ENCODE measurements at regions not wholly inside any gene's neighbourhood (a gene's known extent, or its start where the extent isn't known, plus 50 kb on each side); places are given as distances from the start of the nearest gene placed in this dataset.

DNA sequence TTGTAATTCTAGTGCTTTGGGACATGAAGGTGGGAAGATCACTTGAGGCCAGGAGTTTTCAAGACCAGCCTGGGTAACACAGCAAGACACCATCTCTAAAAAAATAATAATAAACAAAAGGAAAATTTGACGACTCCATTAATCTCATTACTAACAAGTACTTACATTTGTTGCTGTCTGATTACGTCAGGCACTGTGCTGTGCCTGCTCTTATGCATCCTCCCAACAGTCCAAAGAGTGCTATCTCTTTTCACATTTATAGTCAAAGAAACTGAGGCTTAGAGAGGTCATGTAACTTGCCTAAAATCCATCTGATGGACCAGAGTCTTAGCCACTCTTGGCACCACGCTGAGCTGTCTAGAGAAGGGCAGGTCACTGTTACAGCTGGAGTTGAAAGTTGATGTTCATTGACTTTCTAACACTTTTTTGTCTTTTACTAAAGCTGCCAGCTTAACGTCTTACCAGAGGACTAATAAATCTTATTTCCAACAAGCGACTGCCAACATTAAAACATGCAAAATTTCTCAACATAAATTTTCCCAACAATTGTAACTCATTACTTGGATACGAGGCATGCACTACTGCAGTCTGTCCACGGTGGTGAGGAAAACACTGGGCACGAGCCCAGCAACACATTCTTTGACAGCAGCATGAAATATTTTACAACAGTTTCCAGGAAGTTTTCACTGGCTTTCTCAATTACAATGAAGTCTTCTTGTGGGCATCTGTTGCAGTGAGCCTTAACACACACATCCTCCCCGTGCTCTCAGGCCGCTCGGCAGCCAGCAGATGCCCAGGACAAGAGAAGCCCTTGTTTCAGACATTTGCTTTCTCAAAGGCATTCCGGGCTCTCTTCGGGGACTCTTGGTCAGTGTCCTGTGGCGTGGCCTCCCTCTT lies 262.9 kb upstream of the PROX1 start:
- no peak for DNase-seq (ENCODE audit: low spot score)

DNA sequence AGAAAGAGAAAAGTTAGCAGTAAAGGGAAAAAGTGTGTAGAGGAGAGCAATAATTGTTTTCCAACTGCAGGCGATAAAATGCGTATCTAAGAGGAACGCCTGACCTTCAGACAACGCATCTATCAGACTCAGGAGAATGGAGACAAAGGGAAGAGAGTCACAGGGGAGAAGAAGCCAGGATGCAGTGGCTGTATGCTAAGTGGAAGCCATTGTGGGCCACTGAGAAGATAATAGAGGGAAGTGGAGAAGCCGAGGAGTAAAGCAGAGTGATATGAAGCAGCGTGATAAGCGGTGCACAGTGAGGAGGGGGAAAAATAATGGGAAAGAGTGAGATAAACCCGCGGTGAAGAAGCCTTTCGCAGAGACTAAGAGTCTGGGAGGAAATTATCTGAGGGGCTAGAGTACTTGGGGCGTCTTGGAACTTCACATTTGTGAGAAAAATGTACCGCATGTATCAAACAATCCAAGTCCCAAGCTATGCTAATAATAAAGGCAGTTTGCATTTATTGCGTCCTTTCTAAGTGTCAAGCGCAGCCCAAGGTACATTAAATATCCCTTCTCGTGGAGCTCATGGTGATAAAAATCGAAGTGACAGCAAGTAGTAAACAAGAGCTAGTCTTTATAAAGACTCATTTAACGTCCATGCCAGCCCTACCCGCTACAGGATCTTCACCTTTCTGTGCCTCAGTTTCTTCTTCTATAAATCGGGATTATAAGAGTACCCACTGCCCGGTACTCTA lies 259.8 kb upstream of the PROX1 start:
- no peak for DNase-seq (ENCODE audit: low spot score)

DNA sequence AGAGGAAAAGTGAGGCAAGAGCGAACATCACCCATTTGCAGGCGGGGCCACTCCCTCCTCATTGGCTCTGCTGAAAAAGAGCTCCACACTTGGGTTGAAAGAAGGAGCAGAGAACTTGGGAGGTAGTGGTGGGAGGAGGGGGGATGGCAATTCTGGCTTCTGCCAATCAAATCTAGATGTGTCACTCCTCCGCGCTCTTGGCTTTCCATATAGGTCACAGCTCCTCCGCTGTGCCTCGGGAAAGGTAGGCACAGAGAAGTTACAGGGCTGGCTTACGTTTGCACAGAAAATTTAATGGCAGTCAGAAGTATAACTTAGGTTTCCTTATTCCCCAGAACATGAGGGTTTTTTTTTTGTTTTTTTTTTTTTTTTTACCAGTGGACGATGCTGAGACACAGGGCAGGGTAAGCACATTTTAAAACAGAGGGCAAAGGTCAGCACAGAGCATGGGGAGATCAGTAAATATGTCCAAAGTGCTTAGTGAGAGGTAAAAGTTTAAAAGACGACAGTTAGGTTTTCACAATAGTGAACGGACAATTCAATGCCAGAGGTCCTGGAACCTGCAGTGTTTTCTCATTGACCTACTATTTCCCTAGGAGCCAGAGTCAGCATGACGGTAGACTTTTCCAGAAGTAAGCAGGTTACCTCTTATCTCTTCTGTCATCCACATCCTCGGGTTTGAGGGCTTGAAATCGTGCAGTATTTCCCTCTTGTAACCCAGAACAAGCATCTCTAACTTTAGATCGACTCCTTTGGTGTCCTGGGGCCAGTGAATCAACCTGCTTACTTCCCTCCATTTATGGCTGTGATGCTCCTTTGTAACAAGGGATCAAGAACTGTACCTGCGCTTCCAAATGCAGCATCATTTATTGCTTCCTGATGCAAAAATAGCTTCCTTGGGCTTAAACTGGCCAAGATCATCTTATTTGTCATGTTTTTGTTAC lies 258.9 kb upstream of the PROX1 start:
- peak; percentile 84 for DNase-seq (ENCODE audit: low spot score)

DNA sequence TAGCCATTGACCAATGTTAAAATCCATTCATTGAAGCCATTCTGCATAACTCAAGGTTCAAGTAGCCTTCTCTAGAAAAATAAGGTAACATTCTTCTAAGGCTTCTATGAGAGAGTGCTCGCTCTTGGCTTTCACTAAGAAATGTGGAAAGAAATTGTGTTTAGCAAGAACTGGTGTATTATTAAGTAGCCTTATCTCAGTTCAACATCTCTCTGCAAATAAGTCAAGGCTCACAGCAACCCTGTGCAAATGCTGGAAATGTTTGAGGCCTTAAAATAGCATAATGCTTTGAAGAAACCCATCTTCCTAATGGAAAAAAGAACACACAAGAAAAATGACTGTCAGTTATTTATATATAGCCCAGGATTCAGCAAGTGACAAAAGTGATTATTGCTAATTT lies 254.1 kb upstream of the PROX1 start:
- DNase-seq (ENCODE audit: low spot score), result no peak

DNA sequence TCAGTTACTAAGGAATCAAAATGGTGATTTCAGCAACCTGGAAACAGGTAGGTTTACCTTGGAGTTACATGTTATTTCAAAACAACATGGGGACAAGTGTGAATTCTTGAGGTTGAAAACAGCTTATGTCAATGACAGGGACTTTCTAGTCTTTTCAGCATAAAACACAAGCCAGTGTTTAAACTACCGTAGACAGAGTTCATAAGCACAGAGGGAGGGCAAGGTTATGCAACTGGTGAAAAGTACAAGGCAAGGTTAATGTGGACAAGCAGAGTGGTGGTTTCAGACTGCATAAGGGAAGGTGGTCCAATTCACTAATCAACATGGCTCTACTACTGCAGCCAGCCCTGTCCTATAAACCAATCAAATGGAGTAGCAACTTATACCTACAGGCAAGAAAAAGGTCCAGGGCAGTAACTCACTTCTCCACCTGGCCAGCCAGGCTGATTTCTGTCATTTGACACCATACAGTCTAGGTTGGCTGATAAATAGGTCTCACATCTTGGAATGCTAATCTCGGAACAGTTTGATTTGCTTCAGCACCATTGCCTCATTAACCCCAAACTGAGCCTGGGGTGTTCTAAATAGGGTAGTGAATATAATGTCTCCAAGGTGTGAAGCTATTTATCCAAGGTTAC lies 250.3 kb upstream of the PROX1 start:
- no peak for DNase-seq (ENCODE audit: low spot score)

DNA sequence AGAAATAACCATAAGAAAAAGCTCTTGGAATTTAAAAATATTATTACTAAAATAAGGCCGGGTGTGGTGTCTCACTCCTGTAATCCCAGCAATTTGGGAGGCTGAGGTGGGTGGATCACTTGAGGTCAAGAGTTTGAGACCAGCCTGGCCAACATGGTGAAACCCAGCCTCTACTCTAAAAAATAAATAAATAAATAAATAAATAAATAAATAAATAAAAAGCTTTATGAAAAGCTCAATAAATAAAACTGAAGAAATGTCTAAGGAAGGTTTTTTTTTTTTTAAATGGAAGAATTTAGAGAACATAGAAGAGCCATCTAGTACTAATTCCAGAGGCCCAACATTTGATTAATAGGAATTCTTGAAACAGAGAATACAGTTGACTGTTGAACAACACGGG lies 249.1 kb upstream of the PROX1 start:
- DNase-seq (ENCODE audit: low spot score), result no peak

DNA sequence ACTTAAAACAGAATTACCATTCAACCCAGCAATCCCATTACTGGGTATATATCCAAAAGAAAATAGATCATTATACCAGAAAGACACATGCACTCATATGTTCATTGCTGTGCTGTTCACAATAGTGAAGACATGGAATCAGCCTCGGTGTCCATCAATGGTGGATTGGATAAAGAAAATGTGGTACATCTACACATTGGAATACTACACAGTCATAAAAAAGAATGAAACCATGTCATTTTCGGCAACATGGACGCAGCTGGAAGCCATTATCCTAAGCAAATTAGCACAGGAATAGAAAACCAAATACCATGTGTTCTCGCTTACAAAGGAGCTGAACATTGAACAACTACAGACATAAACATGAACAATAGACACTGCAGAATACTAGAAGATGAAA lies 244.8 kb upstream of the PROX1 start:
- DNase-seq (ENCODE audit: low spot score), result no peak

DNA sequence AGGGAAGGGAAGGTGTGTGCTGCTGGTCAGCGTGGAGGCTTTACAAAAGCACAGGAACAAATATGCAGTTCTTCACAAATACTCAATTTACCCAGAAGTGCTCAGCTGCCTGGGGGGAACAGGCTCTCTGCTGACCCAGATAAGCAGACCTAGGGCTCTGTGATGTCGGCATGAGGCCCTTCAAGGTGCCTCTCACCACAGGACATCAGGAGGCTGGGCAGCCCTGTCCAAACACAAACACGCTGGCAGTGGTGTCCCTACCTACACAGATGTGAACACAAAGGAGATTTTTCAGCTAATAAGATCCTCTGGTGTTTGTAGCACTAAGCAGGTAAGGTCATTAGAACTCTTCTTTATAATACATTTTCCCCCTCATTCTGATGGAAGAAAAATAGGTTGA lies 243.0 kb upstream of the PROX1 start:
- no peak for DNase-seq (ENCODE audit: low spot score)

DNA sequence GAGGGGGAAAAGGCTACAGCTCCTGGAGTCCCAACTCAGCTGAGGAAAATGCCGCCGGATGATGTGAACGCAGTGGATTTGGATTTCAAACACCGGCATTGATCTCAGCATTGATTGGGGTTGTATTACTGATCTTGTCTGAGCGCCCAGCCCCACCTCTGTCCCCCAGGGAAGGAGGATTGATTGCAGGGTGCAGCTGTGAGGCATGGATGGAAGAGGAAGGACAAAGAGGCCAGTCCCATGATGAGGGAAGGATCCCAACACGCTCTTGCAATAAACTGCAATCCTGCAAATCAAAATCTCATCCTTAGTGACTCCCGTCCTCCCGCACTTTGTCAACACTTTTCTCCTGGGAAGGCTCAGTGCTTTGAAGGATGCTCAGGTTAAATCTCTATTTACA lies 242.3 kb upstream of the PROX1 start:
- DNase-seq (ENCODE audit: low spot score), result no peak

DNA sequence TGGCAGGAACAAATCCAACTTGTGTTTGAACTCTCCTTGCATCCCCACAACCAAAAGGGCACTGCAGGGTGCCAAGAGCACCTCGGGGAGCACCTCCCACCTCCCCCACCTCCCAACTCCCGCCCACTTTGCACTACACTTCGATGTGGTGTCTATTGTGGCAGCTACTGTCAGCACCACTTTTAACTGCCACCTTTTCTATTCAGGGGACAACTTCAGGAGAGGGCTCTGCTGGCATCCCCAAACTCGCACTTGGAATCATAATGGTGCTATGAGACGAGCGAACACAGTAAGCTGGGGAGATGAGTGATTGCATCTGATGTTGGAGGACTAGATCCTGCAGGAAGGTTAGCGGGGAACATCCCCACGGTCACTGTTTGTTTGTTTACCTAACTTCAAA lies 238.2 kb upstream of the PROX1 start:
- DNase-seq (ENCODE audit: low spot score), result no peak

DNA sequence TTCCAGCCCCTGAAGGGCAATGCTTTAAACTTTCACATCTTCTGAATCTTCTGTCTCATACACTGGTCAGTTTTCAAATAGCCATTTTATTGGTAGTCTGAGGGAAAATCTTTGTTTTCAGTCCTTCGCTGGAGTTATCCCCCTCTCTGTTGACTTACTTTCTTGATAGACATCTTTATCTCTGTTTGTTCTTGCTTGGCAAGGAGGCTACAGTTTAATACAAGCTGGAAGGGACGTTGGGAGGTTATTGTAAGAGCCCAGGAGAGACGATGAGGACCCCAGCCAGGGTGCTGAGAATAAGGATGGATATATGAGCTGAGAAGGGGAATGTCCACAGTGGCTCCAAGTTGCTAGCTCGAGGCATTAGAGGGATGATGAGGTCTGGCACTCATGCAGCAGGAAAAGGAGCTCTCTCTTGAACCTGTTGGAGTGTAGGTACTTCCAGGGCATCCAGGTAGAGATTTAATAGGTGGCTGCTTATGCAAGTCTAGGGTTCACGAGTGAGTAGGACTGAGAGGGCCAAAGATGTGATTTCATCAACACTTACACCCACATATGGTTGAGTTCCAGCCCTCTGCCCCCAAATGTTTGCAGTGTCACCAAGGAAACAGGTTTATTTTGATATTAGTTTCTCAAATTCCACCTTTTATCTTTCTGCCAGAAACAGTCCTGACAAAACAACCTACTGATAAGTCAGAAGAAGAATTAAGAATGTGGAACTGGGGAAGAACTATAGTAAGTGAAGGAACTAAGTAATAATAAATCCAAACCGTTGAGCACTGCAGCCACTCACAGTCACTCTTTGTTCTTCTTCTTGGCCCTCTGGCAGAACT lies 237.3 kb upstream of the PROX1 start:
- DNase-seq (ENCODE audit: low spot score), result no peak

DNA sequence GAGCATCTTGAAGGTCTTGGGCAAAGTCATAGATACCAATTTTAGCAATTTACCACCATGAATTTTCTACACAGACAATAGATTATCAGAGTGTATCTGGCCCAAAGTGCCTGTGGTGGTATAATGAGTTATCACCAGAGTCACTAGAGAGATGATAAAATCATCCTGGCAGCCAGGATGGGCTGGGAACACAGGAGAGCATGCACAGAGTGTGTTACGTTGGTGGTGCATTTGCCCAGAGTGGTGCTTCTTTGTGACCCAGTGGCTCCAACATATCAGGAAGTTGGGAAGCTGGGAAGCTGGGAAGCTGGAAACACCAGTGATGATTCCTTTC lies 236.7 kb upstream of the PROX1 start:
- no peak for DNase-seq (ENCODE audit: low spot score)

DNA sequence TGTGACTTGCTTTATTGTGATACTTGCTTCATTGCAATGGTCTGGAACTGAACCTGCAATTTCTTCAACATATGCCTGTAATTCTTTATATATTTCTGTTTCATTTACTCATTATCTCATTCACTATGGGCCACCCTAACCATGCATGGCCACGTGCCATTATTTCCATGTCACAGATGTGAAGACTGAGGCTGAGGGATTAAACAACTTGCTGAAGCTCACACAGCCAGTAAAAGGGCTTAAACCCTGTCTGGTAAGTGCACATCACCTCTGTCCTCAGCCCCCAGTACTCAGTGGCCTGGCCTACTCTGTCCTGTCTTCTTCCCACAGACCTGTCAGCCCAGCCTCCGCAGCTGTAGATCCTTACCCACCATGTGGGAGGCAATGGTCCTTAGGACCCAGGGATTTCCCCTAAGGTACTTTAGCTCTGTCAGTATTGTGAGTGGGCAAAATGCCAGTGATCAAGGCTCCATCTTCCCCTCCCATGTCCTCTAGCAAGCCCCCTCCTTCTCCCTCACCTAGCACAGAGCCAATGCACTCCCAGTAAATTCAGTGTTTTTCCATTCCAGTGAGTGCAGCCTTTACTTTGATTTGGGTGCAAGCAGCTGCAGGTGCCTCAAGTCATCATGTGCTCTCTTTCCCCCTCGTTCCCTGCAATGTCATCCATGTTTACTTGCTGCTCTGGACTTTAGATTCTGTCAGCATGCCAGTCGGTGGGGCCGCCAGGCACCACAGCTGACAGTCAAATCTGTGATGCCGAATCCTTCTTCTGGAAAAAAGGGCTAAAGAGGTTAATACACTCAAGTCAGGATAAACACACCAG lies 228.2 kb upstream of the PROX1 start:
- DNase-seq (ENCODE audit: low spot score), result no peak

DNA sequence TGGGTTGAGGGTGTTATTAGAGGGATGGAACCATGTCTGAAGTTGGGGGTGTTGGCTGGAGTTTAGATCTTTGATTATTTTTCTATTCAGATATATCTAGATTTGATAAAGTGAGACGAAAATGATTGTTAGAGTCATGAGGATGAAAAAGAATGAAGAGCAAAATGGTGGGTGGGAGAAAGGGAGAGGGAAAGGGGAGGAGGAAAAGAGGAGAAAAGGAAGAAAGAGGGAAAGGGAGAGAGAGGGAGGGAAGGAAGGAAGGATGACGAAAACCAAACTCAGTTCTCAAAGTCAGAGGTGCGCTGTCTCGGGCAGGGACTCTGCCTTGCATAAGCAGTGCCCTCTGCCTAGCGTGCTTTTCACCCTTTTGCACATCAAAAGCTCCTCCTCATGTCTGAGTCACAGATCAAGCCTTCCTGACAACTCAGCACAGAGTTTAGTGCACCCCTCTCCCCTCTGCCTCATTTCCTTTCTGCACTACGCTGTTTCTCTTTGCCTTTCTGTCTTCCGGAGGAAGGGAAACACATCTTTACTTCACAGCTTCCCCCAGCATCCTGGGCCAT lies 225.8 kb upstream of the PROX1 start:
- DNase-seq (ENCODE audit: low spot score), result no peak

DNA sequence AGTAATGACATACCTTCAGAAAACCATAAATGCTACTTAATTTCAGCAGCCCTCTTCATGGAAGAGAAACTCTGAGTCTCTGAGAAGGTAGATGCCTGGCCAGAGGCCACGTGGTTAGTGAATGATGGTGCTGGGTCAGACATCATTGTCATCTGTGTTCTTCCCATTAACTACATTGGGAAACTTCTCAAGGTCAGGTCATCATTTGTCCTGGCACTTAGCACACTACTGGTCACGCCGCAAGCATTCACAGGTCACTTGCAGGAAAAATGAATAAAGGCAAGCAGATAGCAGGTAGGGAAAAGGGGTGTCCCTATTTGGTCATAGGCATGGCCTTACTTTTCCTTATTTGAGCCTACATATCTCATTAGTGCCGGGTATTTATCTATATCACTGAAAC lies 220.1 kb upstream of the PROX1 start:
- no peak for DNase-seq (ENCODE audit: low spot score)

DNA sequence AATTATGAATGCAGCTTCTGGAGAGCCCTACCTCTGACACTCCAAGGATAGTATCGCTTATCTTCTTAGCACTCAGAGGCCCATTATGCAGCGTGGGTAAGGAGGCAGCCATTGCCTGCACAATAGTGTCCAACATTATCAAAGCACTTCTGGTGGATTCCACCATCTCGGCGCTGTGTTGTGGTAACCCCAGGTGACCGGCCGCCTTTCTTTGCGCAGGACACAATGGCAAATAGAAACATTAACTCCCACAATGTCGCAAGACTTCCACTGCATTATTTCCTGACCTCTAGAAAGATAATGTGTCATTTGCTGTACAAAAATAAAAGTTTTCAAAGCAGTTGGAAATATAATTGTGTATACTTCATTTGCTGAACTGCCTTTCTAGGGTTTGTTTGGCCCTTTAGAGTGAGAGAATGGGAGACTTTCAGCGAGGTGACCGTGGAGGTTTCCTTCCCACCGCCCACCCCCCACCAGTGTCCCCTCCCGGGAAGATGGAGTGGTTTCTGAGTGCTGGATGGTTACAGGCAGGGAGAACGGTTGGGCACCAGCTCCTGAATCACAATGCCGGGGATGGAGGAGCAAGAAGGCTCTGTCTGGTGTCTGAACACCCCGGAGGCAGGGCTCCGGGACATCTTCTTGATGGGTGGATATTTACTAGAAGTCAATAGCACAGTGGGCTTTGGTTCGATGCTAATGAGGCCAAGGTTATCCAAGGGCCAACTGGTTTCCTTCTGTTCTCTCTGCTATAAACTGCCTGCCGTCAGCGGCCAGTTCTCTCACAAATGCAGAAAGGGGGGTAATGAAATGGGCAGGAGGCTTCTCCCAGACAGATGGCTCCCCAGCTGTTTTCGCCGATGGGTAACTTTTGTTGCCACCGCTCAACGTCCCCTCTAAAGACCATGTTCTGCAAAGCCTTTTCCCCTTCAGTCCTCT lies 215.4 kb upstream of the PROX1 start:
- DNase-seq (ENCODE audit: low spot score), result no peak

DNA sequence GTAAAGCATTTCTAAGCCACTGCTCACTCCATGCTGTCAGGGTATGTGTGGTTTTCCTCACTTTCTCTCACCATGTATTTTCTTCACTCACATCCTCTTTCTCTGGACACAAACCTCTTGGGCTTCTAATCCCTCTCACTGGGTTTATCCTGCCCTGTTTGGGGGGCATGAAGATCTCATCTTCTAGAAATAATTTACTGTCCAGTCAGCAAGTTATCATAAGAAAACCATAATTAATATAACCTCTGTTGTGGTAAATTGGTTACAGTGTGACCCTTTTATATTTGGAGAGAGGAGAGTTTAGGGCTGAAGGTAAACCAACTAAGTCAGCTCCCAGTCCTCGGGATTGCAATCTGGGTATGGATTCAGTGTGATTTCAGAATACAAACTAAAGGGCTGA lies 213.8 kb upstream of the PROX1 start:
- DNase-seq (ENCODE audit: low spot score), result no peak

DNA sequence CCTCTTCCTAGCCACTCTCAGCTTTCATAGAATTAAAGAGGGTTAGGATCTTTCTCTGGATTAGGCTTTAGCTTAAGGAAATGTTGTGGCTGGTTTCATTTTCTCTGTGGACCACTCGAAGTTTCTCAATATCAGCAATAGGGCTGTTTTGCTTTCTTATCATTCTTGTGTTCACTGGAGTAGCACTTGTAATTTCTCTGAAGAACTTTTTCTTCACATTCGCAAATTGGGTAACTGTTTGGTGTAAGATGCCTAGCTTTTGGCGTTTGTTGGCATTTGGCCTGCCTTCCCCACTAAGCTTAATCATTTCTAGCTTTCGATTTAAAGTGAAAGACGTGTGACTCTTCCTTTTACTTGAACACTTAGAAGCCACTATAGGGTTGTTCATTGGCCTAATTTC lies 210.8 kb upstream of the PROX1 start:
- no peak for DNase-seq (ENCODE audit: low spot score)

DNA sequence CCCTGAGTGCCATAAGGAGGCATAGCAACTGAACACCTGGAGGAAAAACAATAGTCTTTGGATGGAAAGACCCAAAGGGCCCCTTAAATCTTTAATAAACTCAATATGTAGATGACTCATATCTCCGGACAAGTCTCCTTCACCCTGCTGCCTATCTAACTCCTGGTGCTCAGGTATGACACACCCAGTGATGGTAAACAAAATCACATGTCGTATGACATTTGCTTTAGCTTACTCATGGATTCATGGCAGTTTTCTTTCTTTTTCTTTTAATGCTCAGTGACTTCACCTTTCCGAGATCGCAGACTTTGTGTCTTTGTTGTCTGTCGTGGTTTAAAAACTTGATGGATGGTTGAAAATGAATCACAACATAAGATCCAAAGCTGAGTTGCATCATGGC lies 208.5 kb upstream of the PROX1 start:
- no peak for DNase-seq (ENCODE audit: low spot score)
